ENCODE measurements at regions not wholly inside any gene's neighbourhood (a gene's known extent, or its start where the extent isn't known, plus 50 kb on each side); places are given as distances from the start of the nearest gene placed in this dataset.

GRCh38 chr1:79692519-79692918, 686.0 kb upstream of the ADGRL4 start:
- no peak for DNase-seq (ENCODE audit: low read depth in 1 of 2, low spot score in 1 of 2)
- no peak for TF ChIP-seq REST (IDR thresholded peaks at IDR 0.05; ENCODE audit: insufficient replicate concordance, low read depth)
- no peak for TF ChIP-seq POLR2AphosphoS5 (IDR thresholded peaks at IDR 0.05; ENCODE audit: low read depth)
- no peak for TF ChIP-seq SPI1 (IDR thresholded peaks at IDR 0.05; ENCODE audit: borderline replicate concordance, low read depth)
- TF ChIP-seq GABPA (IDR thresholded peaks at IDR 0.05; ENCODE audit: low read depth), result no peak
- no peak for TF ChIP-seq CTCF (IDR thresholded peaks at IDR 0.05; ENCODE audit: insufficient read depth, low read length)
- Histone ChIP-seq H3K4me3 (replicated peaks; ENCODE audit: insufficient read depth, low read length) (no peak overlapping the region), H3K27me3 (ENCODE audit: insufficient read depth, poor library complexity, severe bottlenecking) (no peaks in the 10 kb centered on the region), H3K27ac (replicated peaks) (no peak overlapping the region)

- Histone ChIP-seq H3K27me3 (ENCODE audit: insufficient read depth, poor library complexity, severe bottlenecking) (no peaks in the 10 kb centered on the region), H3K27ac (replicated peaks) (no peak overlapping the region), H3K4me3 (replicated peaks; ENCODE audit: insufficient read depth, low read length) (no peak overlapping the region)
- TF ChIP-seq POLR2AphosphoS5 (IDR thresholded peaks at IDR 0.05; ENCODE audit: low read depth), result no peak
- TF ChIP-seq REST (IDR thresholded peaks at IDR 0.05; ENCODE audit: insufficient replicate concordance, low read depth), result no peak
- TF ChIP-seq GABPA (IDR thresholded peaks at IDR 0.05; ENCODE audit: low read depth), result no peak
- TF ChIP-seq CTCF (IDR thresholded peaks at IDR 0.05; ENCODE audit: insufficient read depth, low read length), result no peak
- TF ChIP-seq SPI1 (IDR thresholded peaks at IDR 0.05; ENCODE audit: borderline replicate concordance, low read depth), result no peak
- DNase-seq (ENCODE audit: low read depth in 1 of 2, low spot score in 1 of 2), result no peak
Measured at GRCh38 chr1:79688932-79689331, 682.4 kb upstream of the ADGRL4 start.

GRCh38 chr1:79683420-79683819, 676.9 kb upstream of the ADGRL4 start:
- H3K4me3 ChIP-seq (replicated peaks; ENCODE audit: insufficient read depth, low read length), result no peak overlapping the region
- H3K27me3 ChIP-seq (ENCODE audit: insufficient read depth, poor library complexity, severe bottlenecking), result no peaks in the 10 kb centered on the region
- DNase-seq (ENCODE audit: low read depth in 1 of 2, low spot score in 1 of 2), result no peak
- H3K27ac ChIP-seq (replicated peaks), result no peak overlapping the region
- TF ChIP-seq POLR2AphosphoS5 (IDR thresholded peaks at IDR 0.05; ENCODE audit: low read depth), result no peak

GRCh38 chr1:79682478-79682877, 675.9 kb upstream of the ADGRL4 start:
- no peak for TF ChIP-seq CTCF (IDR thresholded peaks at IDR 0.05; ENCODE audit: insufficient read depth, low read length)
- no peak for TF ChIP-seq POLR2AphosphoS5 (IDR thresholded peaks at IDR 0.05; ENCODE audit: low read depth)
- TF ChIP-seq REST (IDR thresholded peaks at IDR 0.05; ENCODE audit: insufficient replicate concordance, low read depth), result no peak
- TF ChIP-seq GABPA (IDR thresholded peaks at IDR 0.05; ENCODE audit: low read depth), result no peak
- TF ChIP-seq SPI1 (IDR thresholded peaks at IDR 0.05; ENCODE audit: borderline replicate concordance, low read depth), result no peak
- Histone ChIP-seq H3K27me3 (ENCODE audit: insufficient read depth, poor library complexity, severe bottlenecking) (no peaks in the 10 kb centered on the region), H3K4me3 (replicated peaks; ENCODE audit: insufficient read depth, low read length) (no peak overlapping the region), H3K27ac (replicated peaks) (no peak overlapping the region)
- no peak for DNase-seq (ENCODE audit: low read depth in 1 of 2, low spot score in 1 of 2)
